ENCODE measurements at regions not wholly inside any gene's neighbourhood (a gene's known extent, or its start where the extent isn't known, plus 50 kb on each side); places are given as distances from the start of the nearest gene placed in this dataset.

DNA sequence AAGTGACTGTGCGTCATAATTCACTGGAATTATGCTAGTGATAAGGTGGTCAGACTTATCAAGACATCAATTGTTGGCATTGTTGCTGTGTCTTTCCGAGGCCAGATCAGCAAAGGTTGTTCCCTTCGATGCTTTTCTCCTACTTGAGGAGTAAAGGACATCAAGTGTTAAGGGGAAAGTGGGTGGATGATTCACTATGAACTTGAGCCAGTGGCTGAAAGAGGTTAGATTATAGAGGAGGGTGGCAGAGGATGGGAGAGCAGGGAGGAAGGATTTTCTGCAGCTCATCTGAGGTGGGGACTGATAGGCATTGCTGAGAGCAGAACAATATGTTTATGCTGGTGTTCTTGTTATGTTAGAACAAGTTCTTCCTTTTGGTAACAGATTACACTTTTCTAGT is 131.4 kb upstream of the AGR3 start:
- TF ChIP-seq POLR2A (IDR thresholded peaks at IDR 0.05), result no peak
- TF ChIP-seq, protein P1, sequence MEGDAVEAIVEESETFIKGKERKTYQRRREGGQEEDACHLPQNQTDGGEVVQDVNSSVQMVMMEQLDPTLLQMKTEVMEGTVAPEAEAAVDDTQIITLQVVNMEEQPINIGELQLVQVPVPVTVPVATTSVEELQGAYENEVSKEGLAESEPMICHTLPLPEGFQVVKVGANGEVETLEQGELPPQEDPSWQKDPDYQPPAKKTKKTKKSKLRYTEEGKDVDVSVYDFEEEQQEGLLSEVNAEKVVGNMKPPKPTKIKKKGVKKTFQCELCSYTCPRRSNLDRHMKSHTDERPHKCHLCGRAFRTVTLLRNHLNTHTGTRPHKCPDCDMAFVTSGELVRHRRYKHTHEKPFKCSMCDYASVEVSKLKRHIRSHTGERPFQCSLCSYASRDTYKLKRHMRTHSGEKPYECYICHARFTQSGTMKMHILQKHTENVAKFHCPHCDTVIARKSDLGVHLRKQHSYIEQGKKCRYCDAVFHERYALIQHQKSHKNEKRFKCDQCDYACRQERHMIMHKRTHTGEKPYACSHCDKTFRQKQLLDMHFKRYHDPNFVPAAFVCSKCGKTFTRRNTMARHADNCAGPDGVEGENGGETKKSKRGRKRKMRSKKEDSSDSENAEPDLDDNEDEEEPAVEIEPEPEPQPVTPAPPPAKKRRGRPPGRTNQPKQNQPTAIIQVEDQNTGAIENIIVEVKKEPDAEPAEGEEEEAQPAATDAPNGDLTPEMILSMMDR (IDR thresholded peaks at IDR 0.05), result no peak
